K562 (cell line): ENCODE measurements at regions not wholly inside any gene's neighbourhood (a gene's known extent, or its start where the extent isn't known, plus 50 kb on each side); places are given as distances from the start of the nearest gene placed in this dataset.

Source experiments
- ATAC-seq: fragments of 200-7000 bp; cut with Tn5 transposase; 3 replicates; pipeline ENCODE4 v1.9.1; 2020; ENCODE audit warnings: moderate library complexity
- BruUV-seq: library from RNA; stranded (reverse); fragments of 400-500 nt; replicated peaks from 2 replicates; lab custom pipeline; 2021; lab: Mats Ljungman, UMichigan
- CTCF ChIA-PET: fragments of 300-600 bp; formaldehyde crosslinking; extraction: SDS; loops from one replicate; lab custom pipeline; 2021; ENCODE audit warnings: low intra/inter-chr PET ratio; lab: Yijun Ruan, JAX
- POLR2A ChIA-PET: fragments of 300-600, 350-650 bp; sonication (Branson Sonifier 250); formaldehyde crosslinking; extraction: SDS; loops from one replicate; lab custom pipeline; 2021; ENCODE audit warnings: antibody characterized with exemption, inconsistent platforms; lab: Yijun Ruan, JAX
- DNase-seq, 4 experiments: peaks; one replicate each; pipeline versions ENCODE4 v3.0.0 to v3.0.0-alpha.2; 2011 to 2018; ENCODE audit warnings: low spot score in 3 of 4, mixed read lengths in 3 of 4; ENCODE audit errors: extremely low read depth in 1 of 4
- FAIRE-seq: peaks from 2 replicates; lab custom pipeline; 2011; peaks lifted over from hg19 to GRCh38; lab: Jason Lieb, UNC
- H2AFZ ChIP-seq: 2 replicates; pipeline ENCODE4 v1.6.0; 2011; ENCODE audit warnings: low read depth, low read length, control low read depth, inconsistent platforms
- H3K27ac ChIP-seq: fragments of 200-600 bp; 3 replicates; pipeline ENCODE4 v1.8.0; 2011; ENCODE audit warnings: low read depth, mild to moderate bottlenecking, control low read depth, inconsistent platforms, low read length, moderate library complexity, mixed read lengths; ENCODE audit errors: extremely low read depth
- H3K27me3 ChIP-seq, 2 experiments: fragments of 300-600 bp in 1 of 2; 2 replicates in 1 of 2; 3 replicates in 1 of 2; pipeline versions ENCODE4 v1.6.0 to v1.8.0; 2011; ENCODE audit warnings: inconsistent platforms in 2 of 2, low read length in 2 of 2, mild to moderate bottlenecking in 1 of 2, mixed read lengths in 1 of 2, moderate library complexity in 1 of 2; ENCODE audit not compliant: control insufficient read depth in 2 of 2, insufficient read depth in 2 of 2
- H3K36me3 ChIP-seq: fragments of 300-600 bp; 3 replicates; pipeline ENCODE4 v1.8.0; 2011; ENCODE audit warnings: mild to moderate bottlenecking, low read length, inconsistent platforms; ENCODE audit not compliant: control insufficient read depth, insufficient read depth
- H3K4me1 ChIP-seq, 2 experiments: fragments of 200-600 bp in 1 of 2; replicated peaks in 1 of 2; 2 replicates in 1 of 2; 3 replicates in 1 of 2; pipeline versions ENCODE4 v1.5.1 to v1.8.0; 2011; ENCODE audit warnings: inconsistent platforms in 2 of 2, low read length in 2 of 2, mild to moderate bottlenecking in 1 of 2, mixed read lengths in 1 of 2, moderate library complexity in 1 of 2; ENCODE audit not compliant: control insufficient read depth in 2 of 2, insufficient read depth in 2 of 2
- H3K4me2 ChIP-seq: 2 replicates; pipeline ENCODE4 v1.6.1; 2011; ENCODE audit warnings: low read length, control low read depth, inconsistent platforms, mixed read lengths; ENCODE audit not compliant: insufficient read depth
- H3K4me3 ChIP-seq: fragments of 200-600 bp; sonication (generic), shearing (Covaris generic); 2 replicates; pipeline ENCODE4 v1.5.1; 2016; ENCODE audit warnings: control low read depth, inconsistent platforms
- H3K79me2 ChIP-seq: fragments of 200-600 bp; 3 replicates; pipeline ENCODE4 v1.8.0; 2011; ENCODE audit warnings: low read length, inconsistent platforms; ENCODE audit not compliant: control insufficient read depth, insufficient read depth
- H3K9ac ChIP-seq, 2 experiments: 2 replicates each; pipeline versions ENCODE4 v1.6.0 to v1.6.1; 2011; ENCODE audit warnings: low read depth in 2 of 2, low read length in 2 of 2, control low read depth in 1 of 2, inconsistent platforms in 1 of 2, mild to moderate bottlenecking in 1 of 2, mixed read lengths in 1 of 2; ENCODE audit not compliant: insufficient read depth in 1 of 2
- H3K9me1 ChIP-seq: one replicate; pipeline ENCODE4 v1.6.0; 2011; ENCODE audit warnings: inconsistent platforms, mild to moderate bottlenecking, low read length, moderate library complexity; ENCODE audit not compliant: control insufficient read depth, insufficient read depth
- H3K9me3 ChIP-seq: replicated peaks from 2 replicates; pipeline ENCODE4 v1.5.1; 2011; ENCODE audit warnings: low read depth, low read length, inconsistent platforms; ENCODE audit not compliant: control insufficient read depth, insufficient read depth
- H4K20me1 ChIP-seq: replicated peaks from 2 replicates; pipeline ENCODE4 v1.6.1; 2011; ENCODE audit warnings: low read length, inconsistent platforms, mixed read lengths; ENCODE audit not compliant: control insufficient read depth, insufficient read depth
- ADNP ChIP-seq: fragments of 200-800 bp; sonication (Bioruptor generic); IDR thresholded peaks from 2 replicates; pipeline ENCODE4 v1.6.1; 2016; ENCODE audit warnings: missing genetic modification characterization, missing compliant biosample characterization
- ATF4 ChIP-seq: fragments of 450-650 bp; formaldehyde crosslinking; IDR thresholded peaks from 2 replicates; pipeline ENCODE4 v1.4.0; 2022; ENCODE audit warnings: mild to moderate bottlenecking, moderate library complexity
- CCAR2 ChIP-seq: fragments of 200-400 bp; formaldehyde crosslinking; IDR thresholded peaks from 2 replicates; pipeline ENCODE4 v1.6.1; 2017; ENCODE audit warnings: mild to moderate bottlenecking, low read depth, low read length
- GTF2F1 ChIP-seq: IDR thresholded peaks from 2 replicates; pipeline ENCODE4 v1.6.1; 2011; ENCODE audit warnings: low read depth, low read length, improper control_type of control experiment
- HBP1 ChIP-seq: fragments of 450-650 bp; formaldehyde crosslinking; IDR thresholded peaks from 2 replicates; pipeline ENCODE4 v1.4.0; 2022; ENCODE audit warnings: missing genetic modification characterization
- HLTF ChIP-seq: fragments of 450-650 bp; IDR thresholded peaks from 2 replicates; pipeline ENCODE4 v1.6.1; 2016
- HNRNPK ChIP-seq: fragments of 200-400 bp; formaldehyde crosslinking; IDR thresholded peaks from one replicate; pipeline ENCODE4 v1.6.1; 2018; ENCODE audit warnings: mild to moderate bottlenecking, low read depth, low read length; ENCODE audit not compliant: poor library complexity, severe bottlenecking
- IFI16 ChIP-seq: fragments of 250-450 bp; sonication (Bioruptor Pico); IDR thresholded peaks from 2 replicates; pipeline ENCODE4 v2.1.2; 2022; ENCODE audit warnings: mild to moderate bottlenecking, inconsistent platforms
- SUPT5H ChIP-seq: fragments of 450-650 bp; IDR thresholded peaks from 2 replicates; pipeline ENCODE4 v1.6.1; 2016
- ZFP36 ChIP-seq: fragments of 150-350 bp; IDR thresholded peaks from 2 replicates; pipeline ENCODE4 v1.6.1; 2018; ENCODE audit warnings: low read length, low read depth; ENCODE audit not compliant: partially characterized antibody
- ZNF124 ChIP-seq: sonication (generic); formaldehyde crosslinking; IDR thresholded peaks from 2 replicates; pipeline ENCODE4 v1.8.1; 2022; ENCODE audit warnings: missing genetic modification reagents
- ZNF395 ChIP-seq: fragments of 200-800 bp; sonication (Bioruptor generic); IDR thresholded peaks from 2 replicates; pipeline ENCODE4 v1.6.1; 2017; ENCODE audit warnings: missing genetic modification characterization, missing compliant biosample characterization
- ZNF512 ChIP-seq: IDR thresholded peaks from 2 replicates; pipeline ENCODE4 v1.6.1; 2016; ENCODE audit warnings: missing genetic modification characterization, missing compliant biosample characterization
- WGBS: fragments of 100-300 bp; shearing (Covaris generic); methylation state at CpG from one replicate; pipeline ENCODE4 v1.1.6; 2016; ENCODE audit warnings: low coverage, mixed read lengths; ENCODE audit not compliant: insufficient coverage; ENCODE audit errors: missing lambda C conversion rate; 5-methylcytosine and 5-hydroxymethylcytosine counted together
- in situ Hi-C: fragments of 300-500 bp; cut with MboI; formaldehyde crosslinking; loops from 4 replicates; pipeline ENCODE4 v1.15.0; 2018; ENCODE audit warnings: inconsistent platforms, mixed read lengths
- intact Hi-C: fragments of 100-400 bp; cut with micrococcal nuclease; formaldehyde crosslinking; loops from 2 replicates; pipeline ENCODE4 v1.14.2; 2022
- TF ChIP-seq, protein P1 (sequence below): fragments of 450-650 bp; IDR thresholded peaks from 2 replicates; pipeline ENCODE4 v1.7.0; 2016; ENCODE audit warnings: borderline replicate concordance

GRCh38 chr9:124101215-124101968, 89.8 kb downstream of the LHX2 start:
- Histone ChIP-seq H3K27ac (no peak overlapping the region), H3K4me3 (no peak overlapping the region), H3K36me3 (no peaks in the 10 kb centered on the region), H3K9ac (no peak overlapping the region), H3K27me3 (peaks cover 26 to 56% of the 10 kb centered on the region in 2 experiments; a peak in 4 of 5 replicates), H3K4me1 (no peaks in the 10 kb centered on the region), H3K9me3 (no peaks in the 10 kb centered on the region), H2AFZ (no peak overlapping the region), H3K79me2 (no peaks in the 10 kb centered on the region), H4K20me1 (peaks cover 15% of the 10 kb centered on the region), H3K9me1 (no peaks in the 10 kb centered on the region), H3K4me2 (no peak overlapping the region)
- ChIA-PET CTCF (no interaction called here), POLR2A (no interaction called here)
- intact Hi-C loops (no loop called here), in situ Hi-C loops (loop anchor here (25.0 kb wide), 1 partner anchor 961 kb away; no protein-coding TSS in a partner anchor)
- no peak for FAIRE-seq
- no peak for ATAC-seq
- DNase-seq: no peak
- BruUV-seq: no TSS peak
- WGBS: 0% methylated on average over 6 of the region's 6 CpGs
- no peak for TF ChIP-seq ZNF395 (CRISPR knock-in tag)
- TF ChIP-seq CCAR2: no peak
- no peak for TF ChIP-seq ATF4
- no peak for TF ChIP-seq HNRNPK
- TF ChIP-seq ZFP36: peak; percentile 49
- TF ChIP-seq, protein P1, sequence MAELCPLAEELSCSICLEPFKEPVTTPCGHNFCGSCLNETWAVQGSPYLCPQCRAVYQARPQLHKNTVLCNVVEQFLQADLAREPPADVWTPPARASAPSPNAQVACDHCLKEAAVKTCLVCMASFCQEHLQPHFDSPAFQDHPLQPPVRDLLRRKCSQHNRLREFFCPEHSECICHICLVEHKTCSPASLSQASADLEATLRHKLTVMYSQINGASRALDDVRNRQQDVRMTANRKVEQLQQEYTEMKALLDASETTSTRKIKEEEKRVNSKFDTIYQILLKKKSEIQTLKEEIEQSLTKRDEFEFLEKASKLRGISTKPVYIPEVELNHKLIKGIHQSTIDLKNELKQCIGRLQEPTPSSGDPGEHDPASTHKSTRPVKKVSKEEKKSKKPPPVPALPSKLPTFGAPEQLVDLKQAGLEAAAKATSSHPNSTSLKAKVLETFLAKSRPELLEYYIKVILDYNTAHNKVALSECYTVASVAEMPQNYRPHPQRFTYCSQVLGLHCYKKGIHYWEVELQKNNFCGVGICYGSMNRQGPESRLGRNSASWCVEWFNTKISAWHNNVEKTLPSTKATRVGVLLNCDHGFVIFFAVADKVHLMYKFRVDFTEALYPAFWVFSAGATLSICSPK: no peak
- TF ChIP-seq IFI16: no peak
- no peak for TF ChIP-seq ADNP
- 0 out of 2 replicates have a peak, but pooled peaks have one; percentile 54 for TF ChIP-seq HBP1
- no peak for TF ChIP-seq GTF2F1
- TF ChIP-seq SUPT5H: no peak
- peak; percentile 64 for TF ChIP-seq ZNF512
- no peak for TF ChIP-seq ZNF124 (CRISPR knock-in tag)
- TF ChIP-seq HLTF: no peak
